Left forelimb (tissue), 1 donor: ENCODE measurements at regions not wholly inside any gene's neighbourhood (a gene's known extent, or its start where the extent isn't known, plus 50 kb on each side); places are given as distances from the start of the nearest gene placed in this dataset.
A peak's percentile ranks its signal among the peaks of the same experiment; 100 is the strongest.

ENCODE experiments used
- DNase-seq: peaks from one replicate; pipeline ENCODE4 v3.0.0-alpha.2; 2018; ENCODE audit warnings: low spot score

- no peak for DNase-seq
These were observed 530.7 kb upstream of the MAP3K7 start for GRCh38 chr6:91117550-91117949.

- no peak for DNase-seq
These were observed 527.3 kb upstream of the MAP3K7 start for GRCh38 chr6:91114123-91114708.

- DNase-seq: no peak
These were observed 519.2 kb upstream of the MAP3K7 start for GRCh38 chr6:91106083-91106482.

GRCh38 chr6:91105532-91105931 lies 518.7 kb upstream of the MAP3K7 start:
- no peak for DNase-seq

- DNase-seq: no peak
These were observed 512.6 kb upstream of the MAP3K7 start for GRCh38 chr6:91099479-91099878.

GRCh38 chr6:91098006-91098405 lies 511.1 kb upstream of the MAP3K7 start:
- DNase-seq: no peak

GRCh38 chr6:91097364-91097763 lies 510.5 kb upstream of the MAP3K7 start:
- DNase-seq: peak; percentile 79

- DNase-seq: no peak
These were observed 508.1 kb upstream of the MAP3K7 start for GRCh38 chr6:91094806-91095475.

- no peak for DNase-seq
These were observed 507.5 kb upstream of the MAP3K7 start for GRCh38 chr6:91094341-91094740.

GRCh38 chr6:91088976-91089375 lies 502.1 kb upstream of the MAP3K7 start:
- DNase-seq: no peak

GRCh38 chr6:91088515-91088914 lies 501.6 kb upstream of the MAP3K7 start:
- DNase-seq: no peak

- DNase-seq: no peak
These were observed 501.0 kb upstream of the MAP3K7 start for GRCh38 chr6:91087908-91088307.

- no peak for DNase-seq
These were observed 496.3 kb upstream of the MAP3K7 start for GRCh38 chr6:91083211-91083610.

- no peak for DNase-seq
These were observed 495.5 kb upstream of the MAP3K7 start for GRCh38 chr6:91082311-91082832.

- no peak for DNase-seq
These were observed 494.7 kb upstream of the MAP3K7 start for GRCh38 chr6:91081452-91082067.

GRCh38 chr6:91080871-91081270 lies 494.0 kb upstream of the MAP3K7 start:
- no peak for DNase-seq

- no peak for DNase-seq
These were observed 493.1 kb upstream of the MAP3K7 start for GRCh38 chr6:91079969-91080368.

GRCh38 chr6:91075244-91075976 lies 488.5 kb upstream of the MAP3K7 start:
- DNase-seq: no peak

- no peak for DNase-seq
These were observed 476.5 kb upstream of the MAP3K7 start for GRCh38 chr6:91063362-91063761.

- DNase-seq: no peak
These were observed 470.8 kb upstream of the MAP3K7 start for GRCh38 chr6:91057689-91058088.

GRCh38 chr6:91055959-91056358 lies 469.1 kb upstream of the MAP3K7 start:
- no peak for DNase-seq
